Fibroblast of peridontal ligament (primary cell): ENCODE measurements at regions not wholly inside any gene's neighbourhood (a gene's known extent, or its start where the extent isn't known, plus 50 kb on each side); places are given as distances from the start of the nearest gene placed in this dataset.

Experiments used
- DNase-seq: peaks from one replicate; pipeline ENCODE4 v3.0.0-alpha.2; 2010; ENCODE audit errors: extremely low read depth

DNA sequence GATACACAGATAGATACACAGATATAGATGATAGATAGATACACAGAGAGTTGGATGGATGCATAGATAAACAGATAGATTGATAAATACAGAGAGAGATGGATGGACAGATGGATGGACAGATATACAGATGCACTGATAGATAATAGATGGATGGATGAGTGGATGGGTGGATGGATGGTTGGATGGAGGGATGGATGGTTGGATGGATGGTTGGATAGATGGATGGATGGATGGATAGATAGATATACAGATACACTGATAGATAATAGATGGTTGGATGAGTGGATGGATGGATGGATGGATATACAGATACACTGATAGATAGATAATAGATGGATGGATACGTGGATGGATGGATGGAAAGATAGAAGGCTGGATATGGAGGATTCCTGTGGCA lies 290.0 kb upstream of the SHH start:
- no peak for DNase-seq

GRCh38 chr7:156101355-156101754 lies 289.1 kb upstream of the SHH start:
- DNase-seq: no peak

GRCh38 chr7:156100086-156100485 lies 287.8 kb upstream of the SHH start:
- DNase-seq: no peak

DNA sequence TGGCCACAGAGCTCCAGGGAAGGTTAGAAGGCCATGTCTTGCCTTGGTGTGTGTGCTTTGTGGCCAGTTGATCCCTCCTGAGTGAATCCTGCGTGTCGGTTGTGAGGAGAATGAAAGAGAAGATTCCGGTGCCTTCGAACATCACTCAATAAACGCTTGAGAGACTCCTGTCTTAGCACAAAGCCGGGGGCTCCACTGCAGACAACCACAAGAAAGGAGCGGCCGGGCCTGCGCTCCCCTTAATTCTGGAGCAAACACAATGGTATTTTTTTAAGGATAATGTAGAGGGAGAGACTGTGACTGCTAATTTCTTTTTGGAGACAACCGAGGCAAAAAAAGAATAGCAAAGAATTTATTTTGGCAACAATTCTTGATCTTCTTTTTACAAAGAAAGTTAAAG lies 286.8 kb upstream of the SHH start:
- DNase-seq: no peak

DNA sequence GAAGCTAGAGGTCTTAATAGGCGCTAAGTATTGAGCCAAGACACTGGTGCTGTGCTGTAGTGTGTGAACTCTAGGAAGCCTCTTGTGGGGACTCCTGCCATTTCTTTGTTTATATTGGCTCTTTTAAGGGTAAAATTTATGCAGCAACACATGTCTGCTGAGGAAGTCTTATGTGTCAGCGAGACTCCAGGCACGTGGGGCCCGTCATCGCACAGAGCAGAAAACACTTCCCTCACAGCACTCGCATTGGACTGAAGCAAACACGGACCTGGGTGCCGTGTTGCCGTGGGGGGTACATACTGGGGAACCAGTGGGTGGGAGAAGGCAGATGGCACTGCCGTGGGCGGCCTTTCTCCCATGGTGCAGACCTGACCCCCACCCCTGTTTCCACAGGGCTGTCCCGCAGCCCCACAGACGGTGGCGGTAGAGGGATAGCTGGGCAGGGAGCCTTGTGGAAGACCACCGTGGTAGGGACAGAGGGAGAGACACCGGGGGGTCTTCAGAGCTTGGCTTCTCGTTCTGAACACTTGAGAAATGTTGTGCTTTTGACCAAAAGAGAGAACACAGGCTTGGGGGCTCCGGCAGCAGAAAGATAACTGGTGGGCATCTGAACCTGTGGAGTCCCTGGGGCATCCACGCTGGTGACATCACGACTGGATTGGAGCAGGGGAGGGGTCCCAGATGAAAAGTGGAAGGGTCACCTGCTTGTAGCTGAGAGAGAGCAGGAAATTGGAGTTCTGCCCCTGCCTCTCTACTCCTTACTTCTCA lies 284.7 kb upstream of the SHH start:
- DNase-seq: no peak

- DNase-seq: no peak
These were observed 283.8 kb upstream of the SHH start for GRCh38 chr7:156095908-156096539.

DNA sequence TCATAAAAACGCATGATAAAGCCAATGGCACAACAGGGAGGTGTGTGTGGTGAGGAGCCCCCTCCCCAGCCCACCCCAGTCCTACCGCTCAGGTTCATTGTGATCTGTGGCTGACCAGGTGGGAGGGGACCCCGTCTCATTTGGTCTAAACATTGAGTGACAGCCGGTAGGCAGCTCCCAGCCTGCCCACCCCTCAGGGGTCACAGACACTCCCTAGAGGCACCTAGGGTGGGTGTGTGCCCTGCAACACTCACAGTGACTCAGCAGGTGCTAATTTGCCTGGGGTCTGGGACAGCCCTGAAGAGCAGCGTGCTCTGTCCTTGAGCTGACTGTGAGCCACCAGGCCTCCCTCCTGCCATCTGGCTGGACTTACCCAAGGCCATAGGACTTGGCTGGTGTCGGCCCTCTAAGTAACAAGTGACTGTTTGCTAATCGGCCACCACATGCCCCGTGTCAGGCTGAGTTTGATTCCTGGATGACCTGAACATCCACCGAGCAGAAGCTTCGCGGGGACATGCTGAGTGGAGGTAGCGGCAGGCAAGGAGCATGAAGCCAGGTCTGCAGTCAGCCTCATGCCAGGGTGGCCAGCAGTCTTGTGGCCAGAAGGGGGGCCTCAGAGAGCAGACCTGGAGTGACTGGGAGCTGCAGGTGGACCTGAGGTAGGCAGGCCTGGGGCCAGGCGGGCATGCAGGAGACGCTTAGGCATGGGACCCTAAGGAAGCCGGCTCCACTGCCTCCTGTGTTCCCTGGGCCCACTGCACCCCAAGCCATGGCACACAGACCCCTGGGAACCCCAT lies 282.3 kb upstream of the SHH start:
- DNase-seq: no peak

DNA sequence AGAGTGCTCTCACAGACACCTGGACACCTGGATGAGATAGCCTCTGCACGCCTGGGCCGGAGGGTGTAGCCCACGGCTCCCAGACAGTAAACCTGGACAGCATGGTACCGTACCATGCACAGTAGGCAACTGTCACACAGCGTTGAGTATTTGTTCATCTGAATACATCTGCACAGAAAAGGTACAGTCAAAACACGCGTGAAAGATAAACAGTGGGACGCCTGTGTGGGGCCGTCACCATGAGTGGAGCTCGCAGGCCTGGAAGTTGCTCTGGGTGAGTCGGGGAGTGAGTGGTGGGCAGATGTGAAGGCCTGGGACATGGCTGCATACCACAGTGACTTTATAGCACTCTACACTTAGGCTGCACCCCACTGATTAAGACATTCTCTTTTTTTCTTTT lies 280.0 kb upstream of the SHH start:
- DNase-seq: no peak

GRCh38 chr7:156091519-156092080 lies 279.3 kb upstream of the SHH start:
- DNase-seq: no peak

GRCh38 chr7:156090988-156091387 lies 278.7 kb upstream of the SHH start:
- DNase-seq: no peak

- no peak for DNase-seq
These were observed 277.0 kb upstream of the SHH start for GRCh38 chr7:156089222-156089621.

DNA sequence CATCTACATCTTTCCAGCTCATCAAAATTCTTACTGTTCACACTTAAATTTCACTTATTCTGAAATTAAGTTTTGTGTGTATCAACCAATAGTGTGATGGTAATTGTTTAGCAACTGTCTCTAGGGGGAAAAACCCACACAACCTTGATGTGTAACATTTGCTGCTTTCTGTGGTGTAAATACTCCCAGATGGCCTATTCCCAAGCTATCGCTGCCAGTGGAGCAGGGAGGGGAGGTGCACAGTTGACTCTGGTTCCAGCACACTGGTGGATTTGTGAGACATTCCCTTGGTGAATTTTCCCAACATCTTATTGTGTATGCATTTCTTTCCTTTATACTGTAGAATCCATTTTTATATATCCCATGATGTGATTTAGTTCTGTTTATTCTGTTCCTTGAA lies 275.9 kb upstream of the SHH start:
- no peak for DNase-seq

DNA sequence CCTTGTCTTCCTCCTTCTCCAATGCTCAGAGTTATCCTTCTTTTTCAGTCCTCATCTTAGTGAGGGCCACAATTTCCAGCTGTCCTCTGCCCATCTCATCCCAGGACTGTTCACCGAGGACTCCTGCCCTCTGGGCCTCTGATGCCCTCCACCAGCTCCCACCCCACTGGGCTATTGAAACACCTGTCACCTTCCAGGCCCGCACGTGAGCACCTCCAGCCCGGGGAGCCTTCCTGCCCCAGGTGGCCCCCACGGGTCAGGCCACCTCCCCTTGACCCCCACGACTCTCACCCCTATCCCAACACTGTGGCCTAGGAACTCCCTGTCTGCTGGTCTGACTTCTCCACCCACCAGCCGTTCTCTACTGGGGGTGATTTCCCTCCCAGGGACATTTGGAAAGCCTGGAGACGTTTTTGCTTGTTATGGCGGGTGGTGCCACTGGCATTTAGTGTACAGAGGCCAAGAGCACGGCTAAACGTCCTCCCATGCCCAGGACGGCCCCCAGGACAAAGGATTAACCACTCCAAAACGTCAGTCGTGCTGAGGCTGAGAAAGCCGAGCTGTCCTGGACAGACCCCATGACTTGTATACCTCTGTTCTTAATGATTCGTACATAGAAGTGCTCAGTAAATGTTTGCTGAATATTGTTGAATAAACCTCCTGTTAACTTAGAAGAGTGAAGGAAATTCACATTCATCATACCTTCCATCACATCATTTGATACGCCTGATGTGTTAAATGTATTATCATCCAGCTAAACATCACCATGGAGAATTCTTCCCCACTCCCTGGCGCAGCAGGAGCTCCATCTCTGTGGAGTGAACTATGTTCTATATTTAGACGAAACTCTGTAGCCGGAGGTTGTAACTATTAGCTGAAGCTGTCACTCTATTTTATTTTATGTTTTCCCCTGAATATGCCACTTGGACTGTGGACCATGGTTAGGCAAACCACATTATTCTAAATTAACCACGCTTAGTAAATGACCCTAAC lies 270.1 kb upstream of the SHH start:
- no peak for DNase-seq

- DNase-seq: no peak
These were observed 268.3 kb upstream of the SHH start for GRCh38 chr7:156080596-156080995.

DNA sequence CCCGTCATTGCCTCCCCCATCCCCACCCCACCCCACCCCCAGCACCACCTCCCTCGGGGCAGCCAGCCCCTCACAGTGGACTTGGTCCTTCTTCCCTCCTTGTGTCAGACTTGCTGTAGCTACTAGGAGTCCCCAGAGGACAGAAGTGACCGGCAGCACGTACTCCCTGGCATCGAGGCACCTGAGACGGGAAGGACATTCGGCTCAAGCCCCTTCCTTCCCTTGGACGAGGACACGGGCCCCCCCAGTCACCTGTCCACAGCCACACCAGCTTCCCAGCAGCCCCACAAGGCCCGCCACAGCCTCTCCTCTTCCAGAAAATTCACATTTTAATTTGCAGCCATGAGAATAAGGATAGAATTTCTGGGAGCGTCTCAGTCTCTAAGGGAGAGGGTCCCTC lies 267.8 kb upstream of the SHH start:
- DNase-seq: no peak

- DNase-seq: no peak
These were observed 266.9 kb upstream of the SHH start for GRCh38 chr7:156079156-156079555.

GRCh38 chr7:156074982-156075615 lies 262.8 kb upstream of the SHH start:
- DNase-seq: no peak

- no peak for DNase-seq
These were observed 261.8 kb upstream of the SHH start for GRCh38 chr7:156074084-156074483.

DNA sequence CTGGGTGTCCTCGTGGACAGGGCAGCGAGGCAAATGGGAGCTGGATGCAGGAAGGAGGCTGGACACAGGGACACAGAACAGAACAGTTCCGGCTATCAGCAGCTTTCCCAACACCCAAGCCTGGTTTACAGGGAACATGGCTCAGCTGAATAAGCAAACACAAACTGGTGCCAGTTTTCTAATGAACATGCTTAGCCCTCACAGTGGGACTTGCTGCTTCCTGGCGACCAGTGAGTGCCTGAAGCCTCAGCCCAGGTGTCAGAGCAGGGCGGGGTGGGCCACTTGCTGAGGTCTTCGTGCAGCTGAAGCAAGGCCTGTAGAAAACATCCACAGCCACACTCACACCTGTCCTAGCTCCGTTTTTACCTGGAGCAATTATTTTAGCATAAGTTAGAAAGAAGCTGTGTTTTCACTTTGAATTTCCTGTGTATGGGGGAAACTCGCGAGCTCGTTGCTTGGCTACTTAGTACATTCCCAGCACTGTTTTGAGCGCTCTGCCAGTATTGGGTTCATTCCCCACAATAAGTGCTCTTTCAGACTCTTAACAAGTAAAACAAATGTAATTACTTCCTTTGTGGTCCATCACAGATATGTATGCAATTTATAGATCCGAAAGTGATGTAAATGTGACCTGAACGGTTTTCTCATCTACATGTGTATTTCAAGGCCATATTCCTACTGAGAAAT lies 261.2 kb upstream of the SHH start:
- no peak for DNase-seq

DNA sequence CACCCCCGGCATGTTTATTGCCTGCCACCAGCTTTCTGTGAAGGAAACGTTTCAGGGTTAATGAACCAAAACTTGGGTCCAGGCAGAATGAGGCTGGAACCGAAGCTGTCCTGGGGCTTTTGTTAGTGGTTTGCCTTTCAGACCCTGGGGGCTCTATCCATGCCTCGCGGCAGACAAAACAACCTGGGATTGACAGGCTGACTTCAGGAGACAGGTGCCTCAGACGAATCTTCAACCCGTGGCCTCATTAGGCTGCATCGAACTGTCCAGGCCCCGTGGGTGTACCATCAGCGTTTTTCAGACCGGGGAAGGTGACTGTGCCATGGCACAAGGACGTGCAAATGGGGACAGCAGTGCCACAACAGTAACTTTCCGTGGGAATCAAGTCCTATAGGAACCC lies 259.3 kb upstream of the SHH start:
- no peak for DNase-seq
